OCI-LY3 (cell line): ENCODE measurements at regions not wholly inside any gene's neighbourhood (a gene's known extent, or its start where the extent isn't known, plus 50 kb on each side); places are given as distances from the start of the nearest gene placed in this dataset.

Source experiments
- EZH2phosphoT487 ChIP-seq: fragments of 200-600 bp; shearing (Covaris generic); IDR thresholded peaks from 2 replicates; pipeline ENCODE4 v1.6.1; 2018; ENCODE audit warnings: antibody characterized with exemption, mixed run types, low read depth
- TF ChIP-seq, protein P1 (sequence below): fragments of 200-600, 300-600 bp; sonication (generic); IDR thresholded peaks from 2 replicates; pipeline ENCODE4 v1.5.1; 2014; ENCODE audit warnings: antibody characterized with exemption, low read length, low read depth

DNA sequence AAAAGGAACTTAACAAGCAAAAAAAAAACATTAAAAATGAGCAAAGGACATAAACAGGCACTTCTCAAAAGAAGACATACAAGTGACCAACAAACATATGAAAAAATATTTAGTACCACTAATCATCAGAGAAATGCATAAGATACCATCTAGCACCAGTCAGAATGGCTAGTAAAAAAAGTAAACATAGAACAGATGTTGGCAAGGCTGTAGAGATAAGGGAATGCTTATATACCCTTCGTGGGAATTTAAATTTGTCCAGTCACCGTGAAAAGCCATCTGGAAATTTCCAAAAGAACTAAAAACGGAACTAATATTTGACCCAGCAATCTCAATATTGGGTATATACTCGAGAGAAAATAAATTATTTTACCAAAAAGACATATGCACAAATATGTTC, 1751.3 kb upstream of the LRRTM1 start:
- TF ChIP-seq, protein P1, sequence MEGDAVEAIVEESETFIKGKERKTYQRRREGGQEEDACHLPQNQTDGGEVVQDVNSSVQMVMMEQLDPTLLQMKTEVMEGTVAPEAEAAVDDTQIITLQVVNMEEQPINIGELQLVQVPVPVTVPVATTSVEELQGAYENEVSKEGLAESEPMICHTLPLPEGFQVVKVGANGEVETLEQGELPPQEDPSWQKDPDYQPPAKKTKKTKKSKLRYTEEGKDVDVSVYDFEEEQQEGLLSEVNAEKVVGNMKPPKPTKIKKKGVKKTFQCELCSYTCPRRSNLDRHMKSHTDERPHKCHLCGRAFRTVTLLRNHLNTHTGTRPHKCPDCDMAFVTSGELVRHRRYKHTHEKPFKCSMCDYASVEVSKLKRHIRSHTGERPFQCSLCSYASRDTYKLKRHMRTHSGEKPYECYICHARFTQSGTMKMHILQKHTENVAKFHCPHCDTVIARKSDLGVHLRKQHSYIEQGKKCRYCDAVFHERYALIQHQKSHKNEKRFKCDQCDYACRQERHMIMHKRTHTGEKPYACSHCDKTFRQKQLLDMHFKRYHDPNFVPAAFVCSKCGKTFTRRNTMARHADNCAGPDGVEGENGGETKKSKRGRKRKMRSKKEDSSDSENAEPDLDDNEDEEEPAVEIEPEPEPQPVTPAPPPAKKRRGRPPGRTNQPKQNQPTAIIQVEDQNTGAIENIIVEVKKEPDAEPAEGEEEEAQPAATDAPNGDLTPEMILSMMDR = no peak
- TF ChIP-seq EZH2phosphoT487 = no peak
